Small intestine (tissue), 7 donors: ENCODE measurements at regions not wholly inside any gene's neighbourhood (a gene's known extent, or its start where the extent isn't known, plus 50 kb on each side); places are given as distances from the start of the nearest gene placed in this dataset.

ENCODE experiments used
- DNase-seq, 2 donors: peaks; one replicate each; pipeline versions ENCODE4 v3.0.0 to v3.0.0-alpha.2; 2013
- FAIRE-seq: peaks from 2 replicates; lab custom pipeline; 2012; peaks lifted over from hg19 to GRCh38; lab: Jason Lieb, UNC
- H3K27ac ChIP-seq, 3 donors: one replicate each; pipeline ENCODE4 v1.5.1; 2013; ENCODE audit warnings: low read length in 2 of 3, mild to moderate bottlenecking in 2 of 3, control low read depth in 1 of 3, inconsistent platforms in 1 of 3, low read depth in 1 of 3, moderate library complexity in 1 of 3
- H3K27me3 ChIP-seq, 3 donors: one replicate each; pipeline ENCODE4 v1.6.1; 2013; ENCODE audit warnings: low read length in 3 of 3, inconsistent platforms in 1 of 3; ENCODE audit not compliant: control insufficient read depth in 3 of 3, insufficient read depth in 3 of 3
- H3K36me3 ChIP-seq, 3 donors: one replicate each; pipeline ENCODE4 v1.6.1; 2013; ENCODE audit warnings: low read length in 3 of 3, inconsistent platforms in 1 of 3, low read depth in 1 of 3, mild to moderate bottlenecking in 1 of 3, moderate library complexity in 1 of 3; ENCODE audit not compliant: control insufficient read depth in 3 of 3, insufficient read depth in 2 of 3
- H3K4me1 ChIP-seq, 3 donors: one replicate each; pipeline ENCODE4 v1.6.1; 2013; ENCODE audit warnings: low read length in 2 of 3, inconsistent platforms in 1 of 3, low read depth in 1 of 3, mild to moderate bottlenecking in 1 of 3, moderate library complexity in 1 of 3; ENCODE audit not compliant: control insufficient read depth in 3 of 3, insufficient read depth in 2 of 3
- H3K4me3 ChIP-seq, 3 donors: one replicate each; pipeline ENCODE4 v1.5.1; 2013; ENCODE audit warnings: low read length in 3 of 3, control low read depth in 1 of 3, inconsistent platforms in 1 of 3, low read depth in 1 of 3, mild to moderate bottlenecking in 1 of 3, moderate library complexity in 1 of 3
- H3K9me3 ChIP-seq, 2 donors: one replicate each; pipeline ENCODE4 v1.6.1; 2013; ENCODE audit warnings: low read depth in 1 of 2, low read length in 1 of 2; ENCODE audit not compliant: control insufficient read depth in 2 of 2, insufficient read depth in 1 of 2
- WGBS, 3 donors: extraction: QIAGEN DNeasy Blood & Tissue Kit; methylation state at CpG; one replicate each; pipeline ENCODE4 v1.1.7; 2013; 5-methylcytosine and 5-hydroxymethylcytosine counted together
- donor health status: healthy with polysubstance abuse.
- donor health status: control.
- donor health status: control.
- donor health status: Bipolar disorder and iron deficiency.
- donor health status: healthy.

GRCh38 chr1:80891871-80892270 lies 908.9 kb upstream of the ADGRL2 start:
- WGBS, 3 donors = 56 to 68% (median 63%) methylated on average over 2 of the region's 2 CpGs
- no peak for FAIRE-seq
- no peaks in the 10 kb centered on the region for H3K9me3 ChIP-seq

GRCh38 chr1:80882553-80882952 lies 918.2 kb upstream of the ADGRL2 start:
- 12 to 33% (median 14%) methylated on average over 3 of the region's 3 CpGs for WGBS, 3 donors
- DNase-seq (peak; percentile 32 to 56), FAIRE-seq (no peak)
- Histone ChIP-seq H3K36me3 (no peaks in the 10 kb centered on the region), H3K27ac (no peak overlapping the region), H3K4me3 (no peak overlapping the region), H3K9me3 (no peaks in the 10 kb centered on the region), H3K27me3 (no peaks in the 10 kb centered on the region), H3K4me1 (no peaks in the 10 kb centered on the region)

More at GRCh38 chr1:80891871-80892270, 908.9 kb upstream of the ADGRL2 start:
- no peaks in the 10 kb centered on the region for H3K36me3 ChIP-seq
- no peak overlapping the region for H3K27ac ChIP-seq
- H3K4me3 ChIP-seq = no peak overlapping the region
- DNase-seq = no peak
- no peaks in the 10 kb centered on the region for H3K27me3 ChIP-seq
- H3K4me1 ChIP-seq = no peaks in the 10 kb centered on the region

DNA sequence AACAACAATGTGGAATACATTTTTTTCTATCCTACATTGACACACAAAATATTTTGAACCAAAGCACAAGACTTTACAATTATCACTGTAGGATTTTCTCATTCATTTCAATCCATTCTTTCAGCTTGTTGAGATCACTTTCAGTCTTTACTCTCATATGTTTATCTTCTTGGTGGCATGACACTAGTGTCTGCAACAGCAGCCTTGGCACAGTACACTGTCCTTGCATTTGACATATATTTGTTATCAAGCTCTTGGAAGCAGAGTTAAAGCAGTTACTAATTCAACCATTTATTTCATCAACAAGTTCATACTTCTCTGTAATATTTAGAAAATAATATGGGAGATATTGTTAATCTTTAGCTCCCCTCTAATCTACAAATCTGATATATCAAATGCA lies 922.4 kb upstream of the ADGRL2 start:
- no peak for FAIRE-seq
- no peak for DNase-seq
- H3K27ac ChIP-seq = no peak overlapping the region

GRCh38 chr1:80876035-80876434 lies 924.7 kb upstream of the ADGRL2 start:
- no peak for FAIRE-seq
- Histone ChIP-seq H3K4me3 (no peak overlapping the region), H3K36me3 (no peaks in the 10 kb centered on the region), H3K9me3 (no peaks in the 10 kb centered on the region), H3K4me1 (no peaks in the 10 kb centered on the region), H3K27ac (no peak overlapping the region), H3K27me3 (no peaks in the 10 kb centered on the region)
- DNase-seq = no peak
- WGBS, 3 donors = 17 to 57% (median 30%) methylated on average over 2 of the region's 2 CpGs

More for the DNA sequence above, 922.4 kb upstream of the ADGRL2 start:
- Histone ChIP-seq H3K4me1 (no peaks in the 10 kb centered on the region), H3K9me3 (no peaks in the 10 kb centered on the region), H3K27me3 (no peaks in the 10 kb centered on the region), H3K36me3 (no peaks in the 10 kb centered on the region), H3K4me3 (no peak overlapping the region)

DNA sequence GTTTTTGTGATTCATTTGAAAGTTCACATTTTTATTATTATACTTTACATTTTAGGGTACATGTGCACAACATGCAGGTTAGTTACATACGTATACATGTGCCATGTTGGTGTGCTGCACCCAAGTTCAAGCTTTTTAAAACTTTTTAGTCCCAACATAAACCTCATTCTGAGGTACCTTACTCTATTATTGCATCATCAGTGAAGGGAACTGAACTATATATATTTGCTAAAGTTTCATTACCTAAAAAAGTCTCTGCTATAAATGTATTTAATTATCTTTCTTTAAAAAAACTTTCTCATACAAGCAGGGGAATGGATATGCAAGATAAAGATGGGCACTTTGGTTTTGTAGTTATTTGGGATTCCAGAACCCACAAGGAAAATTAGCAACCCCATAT lies 931.4 kb upstream of the ADGRL2 start:
- Histone ChIP-seq H3K27me3 (no peaks in the 10 kb centered on the region), H3K27ac (no peak overlapping the region), H3K4me3 (no peak overlapping the region), H3K36me3 (no peaks in the 10 kb centered on the region), H3K4me1 (no peaks in the 10 kb centered on the region), H3K9me3 (no peaks in the 10 kb centered on the region)
- 87 to 97% (median 93%) methylated on average over 1 of the region's 1 CpG for WGBS, 3 donors
- DNase-seq = no peak
- FAIRE-seq = no peak

DNA sequence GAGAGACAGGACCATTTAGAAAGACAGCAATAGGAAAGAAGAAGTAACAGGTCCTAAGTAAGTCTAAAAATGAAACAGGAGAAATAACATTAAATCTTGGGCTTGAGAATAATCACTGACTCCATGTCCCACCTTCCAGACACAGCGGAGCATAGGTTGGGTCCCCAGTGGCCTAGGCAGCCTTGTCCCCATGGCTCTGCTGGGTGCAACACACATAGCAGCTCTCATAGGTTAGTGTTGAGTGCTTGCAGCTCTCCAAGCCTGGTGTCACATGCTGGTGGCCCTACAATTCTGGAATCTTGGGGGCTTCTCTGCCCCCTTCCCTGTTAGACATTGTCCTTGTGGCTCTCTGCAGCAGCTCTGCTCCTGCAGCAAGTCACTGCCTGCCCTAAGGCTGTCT lies 952.8 kb upstream of the ADGRL2 start:
- DNase-seq = no peak
- H3K36me3 ChIP-seq = no peaks in the 10 kb centered on the region
- no peaks in the 10 kb centered on the region for H3K9me3 ChIP-seq
- WGBS, 3 donors = 86 to 93% (median 86%) methylated on average over 1 of the region's 1 CpG
- no peak overlapping the region for H3K27ac ChIP-seq
- no peaks in the 10 kb centered on the region for H3K27me3 ChIP-seq
- no peak for FAIRE-seq
- no peaks in the 10 kb centered on the region for H3K4me1 ChIP-seq
- H3K4me3 ChIP-seq = no peak overlapping the region

DNA sequence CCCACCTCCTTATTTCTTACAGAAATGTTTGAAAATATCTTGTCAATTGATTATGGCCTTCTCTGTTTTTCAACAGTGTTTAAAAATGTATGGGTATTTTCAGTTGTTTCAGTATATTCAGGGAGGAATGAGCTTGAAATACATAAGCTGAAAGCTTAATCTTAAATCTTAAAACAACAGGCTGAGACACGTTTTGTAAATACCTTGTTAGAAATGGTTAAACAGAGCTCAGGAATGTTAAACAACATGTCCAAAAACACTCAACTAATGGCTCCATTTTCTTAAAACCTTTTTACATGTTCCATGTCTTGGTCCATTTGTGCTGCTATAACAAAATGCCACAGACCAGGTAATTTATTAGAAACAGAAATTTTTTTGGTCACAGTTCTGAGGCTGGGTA lies 953.8 kb upstream of the ADGRL2 start:
- Histone ChIP-seq H3K27ac (no peak overlapping the region), H3K9me3 (no peaks in the 10 kb centered on the region), H3K27me3 (no peaks in the 10 kb centered on the region), H3K36me3 (no peaks in the 10 kb centered on the region), H3K4me3 (no peak overlapping the region), H3K4me1 (no peaks in the 10 kb centered on the region)
- FAIRE-seq (no peak), DNase-seq (no peak)
- 74 to 85% (median 76%) methylated on average over 1 of the region's 1 CpG for WGBS, 3 donors

DNA sequence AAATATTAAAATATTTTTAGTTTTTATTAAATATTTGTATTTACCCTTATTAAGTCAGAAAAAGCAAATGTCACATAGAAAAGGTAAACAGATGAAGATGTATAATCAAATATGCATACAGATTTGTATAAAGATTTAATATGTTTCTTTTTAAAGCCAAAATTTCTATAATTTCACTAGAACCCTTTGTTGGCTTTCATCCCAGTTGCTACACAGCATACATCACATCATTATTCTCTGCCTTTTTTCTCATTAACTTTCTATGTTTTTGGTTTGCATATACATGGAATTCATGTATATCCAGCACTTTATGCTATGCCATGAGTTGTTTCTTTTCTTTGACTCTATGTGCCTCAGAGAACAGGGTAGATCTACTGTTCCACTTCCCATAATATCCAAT lies 957.9 kb upstream of the ADGRL2 start:
- Histone ChIP-seq H3K4me3 (no peak overlapping the region), H3K36me3 (no peaks in the 10 kb centered on the region), H3K27ac (no peak overlapping the region), H3K9me3 (peaks cover 0 to 5% of the 10 kb centered on the region in 2 donors), H3K27me3 (no peaks in the 10 kb centered on the region), H3K4me1 (no peaks in the 10 kb centered on the region)
- FAIRE-seq (no peak), DNase-seq (no peak)

- Histone ChIP-seq H3K27me3 (no peaks in the 10 kb centered on the region), H3K9me3 (peaks cover 0 to 5% of the 10 kb centered on the region in 2 donors), H3K36me3 (no peaks in the 10 kb centered on the region), H3K4me1 (no peaks in the 10 kb centered on the region), H3K4me3 (no peak overlapping the region), H3K27ac (no peak overlapping the region)
- no peak for DNase-seq
- FAIRE-seq = no peak
- 89 to 94% (median 92%) methylated on average over 3 of the region's 3 CpGs for WGBS, 3 donors
Measured at GRCh38 chr1:80841261-80841660, 959.5 kb upstream of the ADGRL2 start.
